ENCODE measurements at regions not wholly inside any gene's neighbourhood (a gene's known extent, or its start where the extent isn't known, plus 50 kb on each side); places are given as distances from the start of the nearest gene placed in this dataset.
A peak's percentile ranks its signal among the peaks of the same experiment; 100 is the strongest.

DNA sequence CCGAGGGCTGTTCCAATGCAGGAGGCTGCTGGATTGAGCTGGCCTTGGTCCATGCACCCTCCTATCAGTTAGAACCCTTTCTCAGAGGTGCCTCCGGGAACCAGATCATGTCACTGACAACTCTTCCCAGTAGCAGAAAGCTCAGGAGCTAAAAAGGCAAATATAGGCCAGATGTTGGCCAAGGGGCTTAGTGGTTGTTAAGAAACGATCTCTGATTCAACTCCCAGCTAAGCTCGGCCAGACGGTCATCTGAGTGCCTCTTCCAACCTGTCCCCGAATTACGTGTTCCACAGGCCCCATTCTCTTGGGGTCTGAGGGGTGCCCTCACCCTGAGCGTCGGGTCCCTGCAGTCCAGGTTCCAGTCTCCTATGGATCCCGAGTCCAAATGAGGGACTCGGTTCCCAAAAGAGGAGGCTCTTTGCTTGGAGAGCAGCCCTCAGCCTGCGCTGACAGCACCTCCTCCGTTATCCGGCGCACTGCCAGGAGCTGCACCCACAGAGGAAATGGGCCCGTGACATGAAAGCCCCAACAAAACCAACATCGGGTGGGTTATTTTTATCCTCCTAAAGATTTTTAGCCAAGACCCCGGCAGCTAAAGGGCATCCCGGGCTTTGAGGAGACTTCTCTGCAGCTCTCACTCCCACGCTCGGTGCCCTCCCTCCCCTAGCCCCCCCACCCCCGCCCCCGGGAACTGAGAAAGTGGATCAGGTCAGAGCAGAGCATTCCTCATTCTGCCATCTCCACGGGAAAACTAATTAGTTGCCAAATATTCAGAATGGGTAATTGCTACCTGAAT is 106.6 kb upstream of the ID2 start:
- peak; percentile 23 for DNase-seq (ENCODE audit: low read depth, low spot score)

DNA sequence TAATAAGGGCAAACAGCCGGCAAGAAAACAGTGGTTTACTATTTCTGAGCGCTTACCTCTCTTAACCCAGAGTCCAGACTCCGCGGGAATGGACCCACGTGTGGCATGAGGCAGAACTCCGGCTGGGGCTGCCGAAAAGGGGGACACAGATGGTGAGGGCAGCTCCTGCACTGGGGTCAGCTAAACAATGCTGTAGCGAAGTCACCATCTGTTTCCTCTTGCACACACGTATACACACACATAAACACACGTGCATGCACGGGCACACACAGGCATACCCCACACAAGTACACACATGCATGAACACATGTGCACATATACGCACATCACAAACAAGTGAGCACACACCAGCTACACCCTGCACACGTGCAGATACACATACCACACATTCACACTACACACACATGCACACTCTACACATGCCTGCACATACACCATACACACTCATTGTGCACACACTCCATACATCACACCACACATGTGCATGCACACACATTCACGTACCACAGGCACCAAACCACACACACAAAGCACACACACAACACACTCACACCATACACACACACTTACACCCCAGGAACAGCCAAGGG is 105.9 kb upstream of the ID2 start:
- no peak for DNase-seq (ENCODE audit: low read depth, low spot score)

- DNase-seq (ENCODE audit: low read depth, low spot score) = no peak
Observed at GRCh38 chr2:8576525-8577167, 105.2 kb upstream of the ID2 start.

GRCh38 chr2:8577573-8577972 is 104.3 kb upstream of the ID2 start:
- no peak for DNase-seq (ENCODE audit: low read depth, low spot score)

DNA sequence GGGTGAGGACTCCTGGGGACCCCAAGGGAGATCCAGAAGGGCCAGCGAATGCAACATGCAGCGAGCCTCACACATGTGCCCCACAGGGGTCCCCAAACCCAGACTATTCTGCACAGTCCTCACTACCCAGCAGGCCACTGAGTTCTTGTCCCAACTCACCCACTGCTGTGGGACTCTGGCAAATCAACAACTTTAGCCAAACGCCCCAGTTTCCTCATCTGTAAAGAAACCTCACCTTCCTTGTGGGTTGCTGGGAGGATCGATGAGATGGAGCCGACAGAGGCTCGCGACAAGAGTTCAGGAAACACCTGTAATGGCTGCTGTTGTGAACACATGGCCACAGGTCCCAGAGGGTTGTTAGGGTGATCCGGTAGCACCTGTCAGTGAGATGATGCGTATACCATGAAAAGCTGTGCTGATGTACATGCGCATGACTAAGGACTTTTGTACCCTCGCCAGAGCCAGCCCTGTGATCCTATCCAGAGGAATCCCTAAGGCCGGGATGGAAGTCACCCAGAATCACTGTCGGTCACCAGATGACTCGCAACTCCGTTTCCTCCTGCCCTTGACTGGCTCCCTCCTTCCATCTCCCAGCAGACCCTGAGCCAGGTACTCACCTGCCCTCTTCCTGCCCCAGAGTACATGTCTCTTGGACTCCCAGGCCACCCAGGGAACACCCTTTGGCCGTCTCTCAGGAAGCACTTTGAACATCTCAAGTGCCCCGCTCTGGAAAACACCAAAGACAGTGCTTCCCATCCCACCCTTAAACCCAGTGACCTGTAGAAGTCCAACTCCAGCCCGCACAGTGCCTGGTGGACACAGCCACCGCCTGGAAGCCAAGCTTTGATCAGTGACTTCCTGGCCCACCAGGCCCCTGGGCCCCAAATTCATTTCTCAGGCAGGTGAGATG is 103.3 kb upstream of the ID2 start:
- no peak for DNase-seq (ENCODE audit: low read depth, low spot score)

DNA sequence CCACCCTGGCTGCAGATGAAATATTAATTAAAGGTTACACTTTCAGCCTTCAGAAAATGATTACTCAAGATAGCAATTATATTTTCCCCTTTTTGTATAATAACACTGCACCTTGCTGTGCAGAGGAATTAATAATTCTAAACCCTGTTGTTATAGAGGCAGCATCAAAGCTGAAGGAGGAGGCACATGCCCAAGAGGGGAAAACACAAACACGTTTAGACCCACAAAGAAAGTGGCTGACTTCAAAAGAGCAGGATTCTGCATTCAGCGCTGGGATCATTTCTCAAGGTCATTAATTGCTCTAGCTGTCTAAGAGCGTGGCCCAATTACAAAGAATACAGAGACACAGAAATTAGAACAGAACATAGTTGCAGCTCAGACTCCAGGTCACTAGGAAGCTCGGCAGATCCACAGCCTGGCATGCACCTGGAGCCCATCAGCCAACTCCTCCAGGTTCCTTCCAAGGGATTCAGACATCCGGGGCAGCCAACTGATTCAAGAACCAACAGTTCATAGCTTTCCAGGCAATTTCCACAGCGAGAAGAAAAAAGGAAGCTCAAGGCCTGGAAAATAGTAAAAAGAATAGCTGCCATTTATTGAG is 102.3 kb upstream of the ID2 start:
- no peak for DNase-seq (ENCODE audit: low read depth, low spot score)

GRCh38 chr2:8580316-8581233 is 101.3 kb upstream of the ID2 start:
- no peak for DNase-seq (ENCODE audit: low read depth, low spot score)

GRCh38 chr2:8581234-8581561 is 100.7 kb upstream of the ID2 start:
- no peak for DNase-seq (ENCODE audit: low read depth, low spot score)

DNA sequence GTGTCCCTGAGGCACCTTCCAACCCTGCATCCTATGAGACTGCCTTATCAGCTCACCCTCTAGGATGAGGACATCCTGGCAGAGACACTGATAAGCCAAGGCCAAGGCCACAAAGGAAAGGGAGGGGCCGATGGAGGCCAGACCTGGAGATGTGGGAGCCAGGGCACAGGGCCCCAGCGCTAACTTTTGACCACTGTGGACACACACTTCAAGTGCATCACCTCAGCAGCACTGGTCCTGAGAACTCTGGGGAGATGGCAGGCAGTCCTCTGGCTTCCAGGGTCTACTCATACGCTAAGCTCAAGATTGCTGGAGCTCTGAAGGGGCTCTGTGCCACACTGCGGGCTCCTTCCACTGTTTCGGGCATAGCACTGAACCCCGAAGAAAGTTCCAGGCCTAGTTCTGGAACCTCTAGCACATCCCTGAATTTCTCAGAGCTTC is 100.2 kb upstream of the ID2 start:
- no peak for DNase-seq (ENCODE audit: low read depth, low spot score)

- no peak for DNase-seq (ENCODE audit: low read depth, low spot score)
Observed at GRCh38 chr2:8582191-8582590, 99.7 kb upstream of the ID2 start.

DNA sequence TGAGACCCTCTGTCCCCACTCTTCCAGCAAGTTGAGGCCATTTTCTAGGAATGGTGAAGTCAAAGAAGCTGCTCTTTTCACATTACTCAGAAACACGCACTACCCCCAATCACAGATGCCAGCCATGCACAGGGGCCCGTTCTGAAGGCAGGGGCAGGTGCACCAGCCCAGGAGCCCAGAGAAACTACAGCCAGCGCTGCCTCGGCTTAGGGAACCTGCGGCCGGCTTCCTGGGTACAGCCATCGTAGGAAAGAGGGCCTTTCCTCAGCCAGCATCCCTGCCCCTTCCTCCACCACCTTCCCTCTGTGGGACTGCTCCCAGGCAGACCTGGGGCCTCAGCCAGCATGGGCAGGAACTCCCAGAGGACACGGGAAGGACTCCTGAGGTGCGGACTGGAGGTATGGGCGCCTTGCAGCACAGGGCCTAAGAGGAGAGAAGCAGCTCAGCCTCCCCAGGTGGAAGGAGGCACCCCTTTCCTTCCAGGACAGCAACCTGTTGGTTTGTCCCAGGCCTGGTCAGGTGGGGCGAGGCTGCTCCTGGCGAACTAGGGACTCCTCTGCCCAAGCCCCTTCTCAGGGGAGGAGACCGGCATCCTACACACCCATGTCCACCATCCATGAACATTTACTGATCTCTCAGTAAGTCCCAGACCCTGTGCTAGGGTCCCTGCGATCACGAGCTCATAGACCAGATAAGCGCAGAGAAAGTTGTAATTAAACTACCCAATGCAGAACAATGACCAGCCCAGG is 99.0 kb upstream of the ID2 start:
- DNase-seq (ENCODE audit: low read depth, low spot score) = no peak

- peak; percentile 90 for DNase-seq (ENCODE audit: low read depth, low spot score)
Observed at GRCh38 chr2:8583400-8584173, 98.3 kb upstream of the ID2 start.

- DNase-seq (ENCODE audit: low read depth, low spot score) = no peak
Observed at GRCh38 chr2:8584174-8585066, 97.4 kb upstream of the ID2 start.

GRCh38 chr2:8586457-8587051 is 95.3 kb upstream of the ID2 start:
- DNase-seq (ENCODE audit: low read depth, low spot score) = no peak

DNA sequence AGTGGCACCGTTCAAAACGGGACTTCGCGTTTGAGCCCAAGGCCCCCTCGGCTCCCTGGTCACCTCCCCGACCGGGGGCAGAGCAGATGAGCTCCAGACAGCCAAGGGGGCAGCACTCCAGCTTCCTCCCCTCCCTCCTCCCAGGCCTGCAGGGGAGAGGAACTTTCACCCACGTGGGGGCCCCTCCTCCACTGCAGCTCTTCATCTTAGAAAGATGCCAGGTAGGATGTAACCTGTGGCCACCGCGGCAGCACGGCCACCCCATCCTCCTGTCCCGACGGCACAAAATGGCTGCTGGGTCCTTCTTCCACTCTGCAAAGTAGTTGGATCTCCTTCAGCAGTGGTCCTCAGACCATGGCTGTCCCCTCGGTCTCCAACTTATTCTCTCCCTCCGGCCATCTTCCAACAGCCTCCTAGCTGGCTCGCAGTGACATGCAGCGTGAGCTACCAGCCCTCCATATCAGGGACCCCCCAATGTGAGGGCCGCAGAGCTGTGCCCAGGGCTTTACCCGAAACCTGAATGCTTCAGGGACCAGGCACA is 94.5 kb upstream of the ID2 start:
- no peak for DNase-seq (ENCODE audit: low read depth, low spot score)

DNA sequence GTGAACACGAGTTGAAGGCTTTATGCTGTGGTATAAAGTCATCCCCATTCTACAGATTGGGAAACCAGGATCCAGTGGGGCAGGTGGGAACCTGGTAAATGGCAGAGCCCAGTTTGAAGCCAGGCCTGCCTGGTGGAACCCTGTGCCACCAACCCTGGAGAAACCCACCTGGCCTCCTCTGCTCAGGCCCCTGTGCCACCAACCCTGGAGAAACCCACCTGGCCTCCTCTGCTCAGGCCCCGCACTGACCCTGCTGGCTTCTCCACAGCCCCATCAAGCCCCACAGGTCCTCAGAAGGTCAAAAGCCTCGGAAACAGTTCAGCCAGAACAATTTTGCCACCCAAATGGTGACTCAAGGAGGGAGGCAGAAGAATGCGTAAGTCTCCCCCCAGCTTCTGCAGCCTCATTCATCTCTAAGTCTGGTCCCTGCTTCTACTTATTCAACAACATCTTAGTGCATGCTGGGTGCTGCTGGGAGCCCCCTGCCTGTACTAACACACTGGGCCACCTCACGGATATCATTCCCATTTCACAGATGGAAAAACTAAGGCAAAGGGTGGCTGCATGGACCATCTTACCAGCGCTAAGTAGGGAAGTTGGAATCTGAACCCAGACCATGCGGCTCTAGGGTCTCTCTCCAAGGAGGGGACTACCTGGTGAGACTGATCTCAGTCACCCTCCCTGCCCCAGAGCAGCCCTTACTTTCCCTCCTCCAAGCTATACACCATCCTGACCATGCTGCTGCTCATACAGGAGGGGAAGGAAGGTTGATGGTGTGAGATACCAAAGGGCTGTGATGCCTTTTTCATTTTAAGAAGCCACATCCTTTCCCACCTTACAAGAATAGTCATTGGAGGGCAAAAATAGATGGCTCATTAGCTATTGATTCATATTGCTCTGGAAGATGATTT is 93.7 kb upstream of the ID2 start:
- no peak for DNase-seq (ENCODE audit: low read depth, low spot score)

Data from astrocyte of the hippocampus (primary cell).